GM12864 (cell line): ENCODE measurements at regions not wholly inside any gene's neighbourhood (a gene's known extent, or its start where the extent isn't known, plus 50 kb on each side); places are given as distances from the start of the nearest gene placed in this dataset.

Source experiments
- DNase-seq: peaks from one replicate; pipeline ENCODE4 v3.0.0-alpha.2; 2011; ENCODE audit warnings: low read depth
- H3K4me3 ChIP-seq: 2 replicates; pipeline ENCODE4 v1.5.1; 2011; ENCODE audit warnings: mild to moderate bottlenecking, low read depth, low read length, control low read depth
- CTCF ChIP-seq: IDR thresholded peaks from 2 replicates; pipeline ENCODE4 v1.5.1; 2011; ENCODE audit warnings: low read depth, mild to moderate bottlenecking, moderate library complexity, low read length, control low read depth, inconsistent platforms; ENCODE audit errors: missing control alignments

- TF ChIP-seq CTCF, result no peak
- no peak overlapping the region for H3K4me3 ChIP-seq
- no peak for DNase-seq
These were observed 177.7 kb downstream of the BTBD3 start for GRCh38 chr20:12095180-12095920.

- DNase-seq, result no peak
- no peak for TF ChIP-seq CTCF
- no peak overlapping the region for H3K4me3 ChIP-seq
These were observed 180.7 kb downstream of the BTBD3 start for GRCh38 chr20:12098421-12098820.

- no peak overlapping the region for H3K4me3 ChIP-seq
- TF ChIP-seq CTCF, result no peak
- no peak for DNase-seq
These were observed 191.2 kb downstream of the BTBD3 start for GRCh38 chr20:12108846-12109245.

GRCh38 chr20:12110274-12110673, 192.6 kb downstream of the BTBD3 start:
- DNase-seq, result no peak
- H3K4me3 ChIP-seq, result no peak overlapping the region
- no peak for TF ChIP-seq CTCF

GRCh38 chr20:12110711-12111110, 193.0 kb downstream of the BTBD3 start:
- H3K4me3 ChIP-seq, result no peak overlapping the region
- DNase-seq, result no peak
- no peak for TF ChIP-seq CTCF

GRCh38 chr20:12111431-12112088, 193.9 kb downstream of the BTBD3 start:
- no peak for TF ChIP-seq CTCF
- no peak overlapping the region for H3K4me3 ChIP-seq
- DNase-seq, result no peak

- no peak overlapping the region for H3K4me3 ChIP-seq
- TF ChIP-seq CTCF, result no peak
- no peak for DNase-seq
These were observed 194.4 kb downstream of the BTBD3 start for GRCh38 chr20:12112089-12112474.
